NB4 (cell line): ENCODE measurements at regions not wholly inside any gene's neighbourhood (a gene's known extent, or its start where the extent isn't known, plus 50 kb on each side); places are given as distances from the start of the nearest gene placed in this dataset.

Experiments
- DNase-seq: peaks from one replicate; pipeline ENCODE4 v3.0.0; 2010; ENCODE audit warnings: low read depth
- H3K4me3 ChIP-seq: one replicate; pipeline ENCODE4 v1.5.1; 2011; ENCODE audit warnings: mild to moderate bottlenecking, low read depth, low read length, moderate library complexity
- CTCF ChIP-seq: IDR thresholded peaks from one replicate; pipeline ENCODE4 v1.5.1; 2012; ENCODE audit warnings: low read depth, low read length
- MAX ChIP-seq: IDR thresholded peaks from 2 replicates; pipeline ENCODE4 v1.6.1; 2011; ENCODE audit warnings: low read depth, low read length
- MYC ChIP-seq: IDR thresholded peaks from 2 replicates; pipeline ENCODE4 v1.6.1; 2011; ENCODE audit warnings: low read depth, low read length
- POLR2A ChIP-seq: IDR thresholded peaks from 2 replicates; pipeline ENCODE4 v1.6.1; 2011; ENCODE audit warnings: mild to moderate bottlenecking; ENCODE audit not compliant: insufficient read length; ENCODE audit errors: extremely low read depth

- H3K4me3 ChIP-seq: no peak overlapping the region
- TF ChIP-seq POLR2A (no peak), MAX (no peak), MYC (no peak), CTCF (no peak)
- no peak for DNase-seq
These were observed 481.2 kb upstream of the SYT1 start for GRCh38 chr12:78383414-78383813.

- DNase-seq: no peak
- H3K4me3 ChIP-seq: no peak overlapping the region
- TF ChIP-seq POLR2A (no peak), CTCF (no peak), MAX (no peak), MYC (no peak)
These were observed 480.0 kb upstream of the SYT1 start for GRCh38 chr12:78384541-78384940.

GRCh38 chr12:78385541-78385940, 479.0 kb upstream of the SYT1 start:
- H3K4me3 ChIP-seq: no peak overlapping the region
- TF ChIP-seq MAX (no peak), CTCF (no peak), MYC (no peak), POLR2A (no peak)
- DNase-seq: no peak

DNA sequence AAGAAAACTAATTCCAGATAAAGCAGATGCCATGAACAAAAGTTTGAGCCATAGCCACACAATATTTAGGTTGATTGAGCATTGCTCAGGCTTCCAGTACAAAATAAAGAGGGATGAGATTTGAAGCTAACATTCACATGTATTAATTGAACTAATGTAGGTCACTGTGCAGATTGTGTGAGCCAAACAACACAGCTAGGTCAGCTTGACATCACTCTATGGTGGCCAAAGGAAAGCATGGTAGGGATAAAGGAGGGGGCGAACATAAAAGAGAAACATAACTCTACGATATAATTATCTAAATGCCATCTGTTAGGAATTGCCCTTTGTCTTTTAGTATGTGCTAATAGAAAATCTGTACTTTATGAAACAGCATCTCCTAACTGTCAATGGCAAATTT, 477.7 kb upstream of the SYT1 start:
- H3K4me3 ChIP-seq: no peak overlapping the region
- TF ChIP-seq MYC: no peak
- TF ChIP-seq POLR2A: no peak
- no peak for TF ChIP-seq MAX

GRCh38 chr12:78387721-78388120, 476.9 kb upstream of the SYT1 start:
- no peak for DNase-seq
- TF ChIP-seq CTCF (no peak), MAX (no peak), POLR2A (no peak), MYC (no peak)
- H3K4me3 ChIP-seq: no peak overlapping the region

More for the DNA sequence above, 477.7 kb upstream of the SYT1 start:
- DNase-seq: no peak

GRCh38 chr12:78388461-78388860, 476.1 kb upstream of the SYT1 start:
- TF ChIP-seq CTCF: no peak
- no peak for TF ChIP-seq MAX
- TF ChIP-seq POLR2A: no peak
- TF ChIP-seq MYC: no peak
- no peak overlapping the region for H3K4me3 ChIP-seq
- no peak for DNase-seq
